WTC11 (cell line): ENCODE measurements at regions not wholly inside any gene's neighbourhood (a gene's known extent, or its start where the extent isn't known, plus 50 kb on each side); places are given as distances from the start of the nearest gene placed in this dataset.

Experiments
- ATAC-seq: fragments of 200-7000 bp; cut with Tn5 transposase; 2 replicates; pipeline ENCODE4 v1.10.0; 2021; ENCODE audit warnings: mild to moderate bottlenecking, moderate library complexity
- CTCF ChIA-PET: fragments of 300-600 bp; sonication (Branson Sonifier 250); formaldehyde crosslinking; loops from one replicate; lab custom pipeline; 2021; ENCODE audit warnings: antibody characterized with exemption; lab: Charles Lee
- POLR2A ChIA-PET: fragments of 350-600 bp; sonication (Branson Sonifier 250); formaldehyde crosslinking; loops from one replicate; lab custom pipeline; 2021; ENCODE audit warnings: antibody characterized with exemption; lab: Charles Lee
- DNase-seq: peaks from one replicate; pipeline ENCODE4 v3.0.0; 2021; ENCODE audit warnings: low spot score
- H3K27ac Mint-ChIP-seq: 2 replicates; pipeline ENCODE4 v1.8.0; 2021; ENCODE audit warnings: mixed read lengths
- H3K27me3 Mint-ChIP-seq: 2 replicates; pipeline ENCODE4 v1.8.0; 2021; ENCODE audit warnings: low read depth, mild to moderate bottlenecking, moderate library complexity, mixed read lengths
- H3K36me3 Mint-ChIP-seq: 2 replicates; pipeline ENCODE4 v1.8.0; 2021; ENCODE audit warnings: mixed read lengths
- H3K4me1 Mint-ChIP-seq: 2 replicates; pipeline ENCODE4 v1.8.0; 2022; ENCODE audit warnings: mixed read lengths
- H3K4me3 Mint-ChIP-seq: 2 replicates; pipeline ENCODE4 v1.8.0; 2021; ENCODE audit warnings: mild to moderate bottlenecking, moderate library complexity, mixed read lengths
- H3K9me3 Mint-ChIP-seq: 2 replicates; pipeline ENCODE4 v1.8.0; 2021; ENCODE audit warnings: mixed read lengths
- ATF1 ChIP-seq: sonication (generic); formaldehyde crosslinking; IDR thresholded peaks from 2 replicates; pipeline ENCODE4 v1.8.1; 2023; ENCODE audit warnings: mild to moderate bottlenecking, moderate library complexity, missing genetic modification reagents
- ATF2 ChIP-seq: sonication (generic); formaldehyde crosslinking; IDR thresholded peaks from 2 replicates; pipeline ENCODE4 v1.8.1; 2022; ENCODE audit warnings: low read depth, missing genetic modification reagents, borderline replicate concordance
- ATF3 ChIP-seq: sonication (generic); formaldehyde crosslinking; conservative IDR thresholded peaks from 2 replicates; pipeline ENCODE4 v1.8.1; 2022; ENCODE audit warnings: mild to moderate bottlenecking, missing genetic modification reagents
- ATF6 ChIP-seq: sonication (generic); formaldehyde crosslinking; IDR thresholded peaks from 2 replicates; pipeline ENCODE4 v1.8.1; 2023; ENCODE audit warnings: mild to moderate bottlenecking, missing genetic modification reagents
- CREM ChIP-seq: sonication (generic); formaldehyde crosslinking; IDR thresholded peaks from 2 replicates; pipeline ENCODE4 v1.8.1; 2022; ENCODE audit warnings: mild to moderate bottlenecking, missing genetic modification reagents, moderate library complexity
- GRHL2 ChIP-seq: fragments of 250-450 bp; sonication (Bioruptor Pico); IDR thresholded peaks from 2 replicates; pipeline ENCODE4 v1.8.0; 2022; ENCODE audit warnings: mild to moderate bottlenecking, moderate library complexity; ENCODE audit not compliant: insufficient replicate concordance, severe bottlenecking
- HMGA2 ChIP-seq: fragments of 250-450 bp; sonication (Bioruptor Pico); IDR thresholded peaks from 2 replicates; pipeline ENCODE4 v1.4.0; 2021; ENCODE audit warnings: mild to moderate bottlenecking, moderate library complexity
- IRF1 ChIP-seq: sonication (generic); formaldehyde crosslinking; IDR thresholded peaks from 2 replicates; pipeline ENCODE4 v1.8.0; 2023; ENCODE audit warnings: missing genetic modification reagents
- KAT7 ChIP-seq: sonication (generic); formaldehyde crosslinking; IDR thresholded peaks from 2 replicates; pipeline ENCODE4 v1.8.1; 2023; ENCODE audit warnings: missing genetic modification reagents, mild to moderate bottlenecking, borderline replicate concordance
- NFATC4 ChIP-seq: fragments of 250-450 bp; sonication (Bioruptor Pico); IDR thresholded peaks from 2 replicates; pipeline ENCODE4 v1.9.0; 2021; ENCODE audit warnings: mild to moderate bottlenecking
- NR2C2 ChIP-seq: sonication (generic); formaldehyde crosslinking; IDR thresholded peaks from 2 replicates; pipeline ENCODE4 v1.8.0; 2022; ENCODE audit warnings: mild to moderate bottlenecking, missing genetic modification reagents
- NR3C1 ChIP-seq: sonication (generic); formaldehyde crosslinking; conservative IDR thresholded peaks from 2 replicates; pipeline ENCODE4 v1.8.1; 2023; ENCODE audit warnings: low read depth, mild to moderate bottlenecking, missing genetic modification reagents
- PREB ChIP-seq: sonication (generic); formaldehyde crosslinking; IDR thresholded peaks from 2 replicates; pipeline ENCODE4 v1.8.1; 2022; ENCODE audit warnings: mild to moderate bottlenecking, missing genetic modification reagents, moderate library complexity, borderline replicate concordance
- RELA ChIP-seq: sonication (generic); formaldehyde crosslinking; IDR thresholded peaks from 2 replicates; pipeline ENCODE4 v1.8.1; 2022; ENCODE audit warnings: missing genetic modification reagents, mild to moderate bottlenecking, borderline replicate concordance
- RORB ChIP-seq: fragments of 250-450 bp; sonication (Bioruptor Pico); IDR thresholded peaks from 2 replicates; pipeline ENCODE4 v1.9.0; 2021; ENCODE audit warnings: mild to moderate bottlenecking
- TEAD1 ChIP-seq: sonication (generic); formaldehyde crosslinking; IDR thresholded peaks from 2 replicates; pipeline ENCODE4 v1.8.0; 2022; ENCODE audit warnings: mild to moderate bottlenecking, missing genetic modification reagents
- ZNF121 ChIP-seq: sonication (generic); formaldehyde crosslinking; IDR thresholded peaks from 2 replicates; pipeline ENCODE4 v1.8.0; 2023; ENCODE audit warnings: missing genetic modification reagents
- ZNF138 ChIP-seq: sonication (generic); formaldehyde crosslinking; conservative IDR thresholded peaks from 2 replicates; pipeline ENCODE4 v1.8.1; 2022; ENCODE audit warnings: mild to moderate bottlenecking, moderate library complexity, missing genetic modification reagents
- ZNF232 ChIP-seq: sonication (generic); formaldehyde crosslinking; IDR thresholded peaks from 2 replicates; pipeline ENCODE4 v1.8.0; 2022; ENCODE audit warnings: mild to moderate bottlenecking, missing genetic modification reagents
- ZNF423 ChIP-seq: fragments of 250-450 bp; sonication (Bioruptor Pico); IDR thresholded peaks from 2 replicates; pipeline ENCODE4 v2.1.2; 2022; ENCODE audit warnings: mild to moderate bottlenecking, moderate library complexity
- ZNF532 ChIP-seq: fragments of 250-450 bp; sonication (Bioruptor Pico); IDR thresholded peaks from 2 replicates; pipeline ENCODE4 v1.9.0; 2021; ENCODE audit warnings: mild to moderate bottlenecking, borderline replicate concordance

GRCh38 chrY:17398336-17399072 is 481.5 kb downstream of the CDY2B start:
- Mint-ChIP-seq H3K27ac (no peak overlapping the region), H3K4me3 (no peak overlapping the region), H3K4me1 (peaks cover 4% of the 10 kb centered on the region; the same call in 1 of the 2 replicates), H3K27me3 (no peaks in the 10 kb centered on the region), H3K36me3 (no peaks in the 10 kb centered on the region), H3K9me3 (no peaks in the 10 kb centered on the region)
- DNase-seq (no peak), ATAC-seq (no peak)
- TF ChIP-seq ATF3 (CRISPR knock-in tag) (no peak), IRF1 (no peak), RORB (CRISPR knock-in tag) (no peak), ATF2 (CRISPR knock-in tag) (no peak), CREM (no peak), NR3C1 (CRISPR knock-in tag) (no peak)
- CTCF ChIA-PET = no interaction called here
- POLR2A ChIA-PET = no interaction called here

GRCh38 chrY:17397659-17398058 is 482.4 kb downstream of the CDY2B start:
- no peak for ATAC-seq
- peaks cover 4% of the 10 kb centered on the region; the same call in 1 of the 2 replicates for H3K4me1 Mint-ChIP-seq
- TF ChIP-seq PREB (CRISPR knock-in tag) = no peak
- CTCF ChIA-PET = no interaction called here
- no peak for DNase-seq
- POLR2A ChIA-PET = no interaction called here
- no peak overlapping the region for H3K27ac Mint-ChIP-seq
- H3K4me3 Mint-ChIP-seq = no peak overlapping the region
- no peaks in the 10 kb centered on the region for H3K36me3 Mint-ChIP-seq
- no peaks in the 10 kb centered on the region for H3K9me3 Mint-ChIP-seq
- H3K27me3 Mint-ChIP-seq = no peaks in the 10 kb centered on the region

GRCh38 chrY:17381431-17382070 is 498.5 kb downstream of the CDY2B start:
- Mint-ChIP-seq H3K9me3 (no peaks in the 10 kb centered on the region), H3K4me1 (no peaks in the 10 kb centered on the region), H3K27me3 (no peaks in the 10 kb centered on the region), H3K36me3 (no peaks in the 10 kb centered on the region), H3K27ac (no peak overlapping the region), H3K4me3 (no peak overlapping the region)
- ChIA-PET CTCF (no interaction called here), POLR2A (no interaction called here)
- DNase-seq (no peak), ATAC-seq (no peak)
- no peak for TF ChIP-seq ATF1 (CRISPR knock-in tag)
- TF ChIP-seq ZNF232 = no peak
- TF ChIP-seq HMGA2 (CRISPR knock-in tag) = no peak
- TF ChIP-seq NFATC4 (CRISPR knock-in tag) = no peak
- TF ChIP-seq TEAD1 (CRISPR knock-in tag) = no peak
- no peak for TF ChIP-seq ZNF121 (CRISPR knock-in tag)
- no peak for TF ChIP-seq KAT7 (CRISPR knock-in tag)
- no peak for TF ChIP-seq ZNF423 (CRISPR knock-in tag)
- no peak for TF ChIP-seq ZNF138 (CRISPR knock-in tag)
- TF ChIP-seq ZNF532 = no peak
- no peak for TF ChIP-seq ATF6 (CRISPR knock-in tag)
- TF ChIP-seq RELA = no peak
- TF ChIP-seq NR2C2 (CRISPR knock-in tag) = no peak
- TF ChIP-seq GRHL2 (CRISPR knock-in tag) = no peak
